GM12878 (cell line): ENCODE measurements at regions not wholly inside any gene's neighbourhood (a gene's known extent, or its start where the extent isn't known, plus 50 kb on each side); places are given as distances from the start of the nearest gene placed in this dataset.

Source experiments
- ATAC-seq: fragments of 200-7000 bp; cut with Tn5 transposase; 3 replicates; pipeline ENCODE4 v1.9.1; 2020; ENCODE audit warnings: mild to moderate bottlenecking, moderate library complexity
- BruUV-seq: library from RNA; stranded (reverse); fragments of 400-500 nt; replicated peaks from 2 replicates; lab custom pipeline; 2021; lab: Mats Ljungman, UMichigan
- CTCF ChIA-PET: fragments of 300-600 bp; sonication (Branson Sonifier 250); formaldehyde crosslinking; extraction: SDS; loops from one replicate; lab custom pipeline; 2021; ENCODE audit warnings: inconsistent platforms; lab: Yijun Ruan, JAX
- POLR2A ChIA-PET: fragments of 350-600 bp; formaldehyde crosslinking; extraction: SDS; loops from one replicate; lab custom pipeline; 2021; ENCODE audit warnings: inconsistent platforms; lab: Charles Lee
- RAD21 ChIA-PET: fragments of 300-600 bp; sonication (Branson Sonifier 250); formaldehyde crosslinking; loops from one replicate; lab custom pipeline; 2023; ENCODE audit warnings: antibody characterized with exemption; ENCODE audit not compliant: unreplicated experiment; lab: Charles Lee
- SMC1A ChIA-PET: fragments of 300-600 bp; sonication (Branson Sonifier 250); formaldehyde crosslinking; loops from one replicate; lab custom pipeline; 2023; ENCODE audit not compliant: unreplicated experiment, uncharacterized antibody; lab: Charles Lee
- DNase-seq: peaks from one replicate; pipeline ENCODE4 v3.0.0-alpha.2; 2011; ENCODE audit warnings: low read depth, low spot score
- FAIRE-seq: peaks from 3 replicates; lab custom pipeline; 2011; peaks lifted over from hg19 to GRCh38; lab: Jason Lieb, UNC
- H2AFZ ChIP-seq: 2 replicates; pipeline ENCODE4 v1.6.0; 2011; ENCODE audit warnings: low read depth, low read length, control low read depth; ENCODE audit not compliant: control insufficient read depth
- H3K27ac ChIP-seq: 2 replicates; pipeline ENCODE4 v1.5.1; 2011; ENCODE audit warnings: control low read depth; ENCODE audit not compliant: control insufficient read depth, insufficient read depth
- H3K27me3 ChIP-seq, 2 experiments: replicated peaks in 1 of 2; 2 replicates each; pipeline versions ENCODE4 v1.6.0 to v1.6.1; 2011; ENCODE audit warnings: low read length in 1 of 2; ENCODE audit not compliant: control insufficient read depth in 2 of 2, insufficient read depth in 2 of 2
- H3K36me3 ChIP-seq, 2 experiments: 2 replicates each; pipeline ENCODE4 v1.5.1; 2011; ENCODE audit warnings: low read length in 1 of 2; ENCODE audit not compliant: control insufficient read depth in 2 of 2, insufficient read depth in 2 of 2
- H3K4me1 ChIP-seq: 2 replicates; pipeline ENCODE4 v1.6.1; 2011; ENCODE audit warnings: mild to moderate bottlenecking, low read length, moderate library complexity, mixed read lengths; ENCODE audit not compliant: control insufficient read depth, insufficient read depth
- H3K4me2 ChIP-seq: 2 replicates; pipeline ENCODE4 v1.6.0; 2011; ENCODE audit warnings: control low read depth; ENCODE audit not compliant: control insufficient read depth, insufficient read depth
- H3K4me3 ChIP-seq: fragments of 200-600 bp; sonication (generic); 2 replicates; pipeline ENCODE4 v1.5.1; 2016
- H3K79me2 ChIP-seq: 2 replicates; pipeline ENCODE4 v1.6.0; 2011; ENCODE audit warnings: low read length; ENCODE audit not compliant: control insufficient read depth, insufficient read depth
- H3K9ac ChIP-seq: 2 replicates; pipeline ENCODE4 v1.8.0; 2011; ENCODE audit warnings: low read length, control low read depth, mixed read lengths; ENCODE audit not compliant: control insufficient read depth, insufficient read depth
- H3K9me3 ChIP-seq: replicated peaks from 3 replicates; pipeline ENCODE4 v1.5.1; 2011; ENCODE audit warnings: mild to moderate bottlenecking, low read length; ENCODE audit not compliant: control insufficient read depth, insufficient read depth
- H4K20me1 ChIP-seq: 2 replicates; pipeline ENCODE4 v1.6.0; 2011; ENCODE audit not compliant: control insufficient read depth, insufficient read depth
- CHD2 ChIP-seq: IDR thresholded peaks from 2 replicates; pipeline ENCODE4 v1.6.1; 2011; ENCODE audit warnings: low read depth, low read length, improper control_type of control experiment, borderline replicate concordance
- IKZF2 ChIP-seq, 2 experiments: fragments of 450-650 bp; IDR thresholded peaks; 2 replicates each; pipeline ENCODE4 v1.6.1; 2017; ENCODE audit warnings: mild to moderate bottlenecking in 2 of 2, moderate library complexity in 2 of 2
- IRF4 ChIP-seq: IDR thresholded peaks from 2 replicates; pipeline ENCODE4 v1.6.1; 2011; ENCODE audit warnings: low read depth, low read length
- KDM1A ChIP-seq: fragments of 200-600 bp; sonication (generic); IDR thresholded peaks from 2 replicates; pipeline ENCODE4 v1.6.1; 2016; ENCODE audit warnings: borderline replicate concordance
- KLF5 ChIP-seq: fragments of 450-650 bp; IDR thresholded peaks from 2 replicates; pipeline ENCODE4 v1.6.1; 2014; ENCODE audit warnings: mild to moderate bottlenecking; ENCODE audit not compliant: partially characterized antibody
- POU2F2 ChIP-seq: IDR thresholded peaks from 3 replicates; pipeline ENCODE4 v1.6.1; 2011; ENCODE audit warnings: low read depth, mild to moderate bottlenecking, low read length, borderline replicate concordance
- TCF12 ChIP-seq: IDR thresholded peaks from 2 replicates; pipeline ENCODE4 v1.6.1; 2011; ENCODE audit warnings: low read depth, mild to moderate bottlenecking, low read length
- TCF3 ChIP-seq: IDR thresholded peaks from 2 replicates; pipeline ENCODE4 v1.6.1; 2012; ENCODE audit warnings: low read depth, mild to moderate bottlenecking, low read length, borderline replicate concordance; ENCODE audit not compliant: insufficient read depth
- TCF7 ChIP-seq: IDR thresholded peaks from 2 replicates; pipeline ENCODE4 v1.6.1; 2014; ENCODE audit warnings: antibody characterized with exemption, borderline replicate concordance
- WGBS: methylation state at CpG from one replicate; pipeline ENCODE4 v1.1.6; 2016; ENCODE audit warnings: low lambda C conversion rate; ENCODE audit not compliant: insufficient replicate concordance, insufficient coverage; ENCODE audit errors: missing lambda C conversion rate; 5-methylcytosine and 5-hydroxymethylcytosine counted together
- in situ Hi-C: fragments of 300-500 bp; cut with MboI; formaldehyde crosslinking; loops from 9 replicates; pipeline ENCODE4 v1.14.3; 2018; ENCODE audit warnings: mixed read lengths
- intact Hi-C: fragments of 100-400 bp; cut with micrococcal nuclease; formaldehyde crosslinking; loops from one replicate; pipeline ENCODE4 v1.14.2; 2022; ENCODE audit not compliant: unreplicated experiment
- TF ChIP-seq, protein P1 (sequence below): IDR thresholded peaks from 2 replicates; pipeline ENCODE4 v1.6.1; 2012; ENCODE audit warnings: low read depth, low read length, improper control_type of control experiment
- TF ChIP-seq, protein P2 (sequence below): fragments of 450-650 bp; IDR thresholded peaks from 2 replicates; pipeline ENCODE4 v1.6.1; 2018; ENCODE audit warnings: mild to moderate bottlenecking, low read depth, moderate library complexity; ENCODE audit not compliant: partially characterized antibody

DNA sequence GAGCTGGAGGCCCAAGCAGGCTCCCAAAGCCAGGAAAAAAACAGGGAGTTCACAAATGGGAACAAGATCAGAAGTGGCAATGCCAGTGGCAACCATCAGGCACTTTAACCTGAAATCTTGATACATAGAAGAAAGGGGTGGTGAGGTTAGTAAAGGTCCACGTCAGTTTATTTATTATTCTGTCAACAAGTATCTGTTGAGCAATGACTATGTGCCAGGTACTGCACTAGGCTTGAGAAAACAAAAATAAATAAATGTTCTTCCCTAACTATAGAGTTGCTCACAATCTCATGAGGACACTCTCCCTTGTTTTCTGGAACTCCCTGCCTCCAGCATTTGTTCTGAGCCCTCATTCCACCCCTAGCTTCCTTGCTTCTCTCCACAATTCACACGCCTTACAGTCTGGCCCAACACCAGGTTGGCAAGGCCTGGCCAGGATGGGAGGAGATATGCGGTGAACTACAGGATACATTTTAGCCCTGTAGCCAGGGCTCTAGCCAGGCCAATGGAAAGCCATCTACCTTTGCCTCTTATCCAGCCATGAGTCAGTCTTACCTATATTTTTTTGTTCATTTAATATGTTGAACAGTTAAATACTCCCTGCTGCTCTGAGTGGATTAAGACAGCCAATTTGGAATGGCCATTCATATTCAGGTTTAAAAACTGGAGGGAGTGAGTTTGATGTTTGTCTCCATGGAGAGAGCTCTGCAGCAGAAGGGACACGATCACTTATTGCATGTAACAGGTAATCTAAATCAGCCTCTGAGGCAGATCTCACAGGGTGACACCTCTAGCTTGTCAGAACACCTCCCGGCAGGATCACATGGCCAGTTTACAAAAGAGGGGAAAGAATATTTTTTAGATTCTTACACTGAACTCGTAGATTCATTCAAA, 161.9 kb upstream of the ATP11B start:
- H4K20me1 ChIP-seq = no peaks in the 10 kb centered on the region
- in situ Hi-C loops (no loop called here), intact Hi-C loops (no loop called here)
- H3K4me1 ChIP-seq = no peaks in the 10 kb centered on the region
- no peak overlapping the region for H3K9ac ChIP-seq
- RAD21 ChIA-PET = no interaction called here
- CTCF ChIA-PET = interaction anchor here (0.6 to 0.9 kb wide), 2 partner anchors 31 to 34 kb away, joined by 3 read pairs; no protein-coding TSS in a partner anchor
- FAIRE-seq (no peak), DNase-seq (no peak), ATAC-seq (no peak)
- H2AFZ ChIP-seq = no peak overlapping the region
- no TSS peak for BruUV-seq
- H3K4me3 ChIP-seq = no peak overlapping the region
- H3K27me3 ChIP-seq = no peaks in the 10 kb centered on the region
- H3K9me3 ChIP-seq = no peaks in the 10 kb centered on the region
- no peaks in the 10 kb centered on the region for H3K79me2 ChIP-seq
- SMC1A ChIA-PET = no interaction called here
- no peaks in the 10 kb centered on the region for H3K36me3 ChIP-seq
- no peak overlapping the region for H3K27ac ChIP-seq
- TF ChIP-seq TCF3 (no peak), IRF4 (no peak)
- POLR2A ChIA-PET = no interaction called here
- no peak overlapping the region for H3K4me2 ChIP-seq
- 34% methylated on average over 6 of the region's 6 CpGs for WGBS

DNA sequence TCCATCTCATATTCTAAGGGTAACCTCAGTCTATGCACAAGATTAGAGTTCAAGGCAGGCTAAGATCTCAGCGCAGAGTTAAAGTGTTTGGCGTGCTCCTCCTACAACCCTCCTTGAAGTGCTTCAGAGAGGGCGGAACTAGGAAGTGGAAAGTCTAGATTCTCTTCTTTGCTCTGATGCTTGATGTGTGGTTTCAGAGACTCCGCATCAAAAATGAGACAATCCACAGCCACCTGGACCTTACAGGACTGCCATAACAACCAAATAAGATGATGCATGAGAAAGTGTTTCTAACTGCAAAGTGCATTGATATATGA, 161.3 kb upstream of the ATP11B start:
- no TSS peak for BruUV-seq
- TF ChIP-seq KLF5 (no peak), CHD2 (no peak), KDM1A (no peak), POU2F2 (no peak), TCF7 (no peak), IKZF2 (IDR thresholded peaks at IDR 0.05) (no peak), TCF12 (no peak)
- TF ChIP-seq, protein P1, sequence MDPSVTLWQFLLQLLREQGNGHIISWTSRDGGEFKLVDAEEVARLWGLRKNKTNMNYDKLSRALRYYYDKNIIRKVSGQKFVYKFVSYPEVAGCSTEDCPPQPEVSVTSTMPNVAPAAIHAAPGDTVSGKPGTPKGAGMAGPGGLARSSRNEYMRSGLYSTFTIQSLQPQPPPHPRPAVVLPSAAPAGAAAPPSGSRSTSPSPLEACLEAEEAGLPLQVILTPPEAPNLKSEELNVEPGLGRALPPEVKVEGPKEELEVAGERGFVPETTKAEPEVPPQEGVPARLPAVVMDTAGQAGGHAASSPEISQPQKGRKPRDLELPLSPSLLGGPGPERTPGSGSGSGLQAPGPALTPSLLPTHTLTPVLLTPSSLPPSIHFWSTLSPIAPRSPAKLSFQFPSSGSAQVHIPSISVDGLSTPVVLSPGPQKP = no peak
- TF ChIP-seq, protein P2, sequence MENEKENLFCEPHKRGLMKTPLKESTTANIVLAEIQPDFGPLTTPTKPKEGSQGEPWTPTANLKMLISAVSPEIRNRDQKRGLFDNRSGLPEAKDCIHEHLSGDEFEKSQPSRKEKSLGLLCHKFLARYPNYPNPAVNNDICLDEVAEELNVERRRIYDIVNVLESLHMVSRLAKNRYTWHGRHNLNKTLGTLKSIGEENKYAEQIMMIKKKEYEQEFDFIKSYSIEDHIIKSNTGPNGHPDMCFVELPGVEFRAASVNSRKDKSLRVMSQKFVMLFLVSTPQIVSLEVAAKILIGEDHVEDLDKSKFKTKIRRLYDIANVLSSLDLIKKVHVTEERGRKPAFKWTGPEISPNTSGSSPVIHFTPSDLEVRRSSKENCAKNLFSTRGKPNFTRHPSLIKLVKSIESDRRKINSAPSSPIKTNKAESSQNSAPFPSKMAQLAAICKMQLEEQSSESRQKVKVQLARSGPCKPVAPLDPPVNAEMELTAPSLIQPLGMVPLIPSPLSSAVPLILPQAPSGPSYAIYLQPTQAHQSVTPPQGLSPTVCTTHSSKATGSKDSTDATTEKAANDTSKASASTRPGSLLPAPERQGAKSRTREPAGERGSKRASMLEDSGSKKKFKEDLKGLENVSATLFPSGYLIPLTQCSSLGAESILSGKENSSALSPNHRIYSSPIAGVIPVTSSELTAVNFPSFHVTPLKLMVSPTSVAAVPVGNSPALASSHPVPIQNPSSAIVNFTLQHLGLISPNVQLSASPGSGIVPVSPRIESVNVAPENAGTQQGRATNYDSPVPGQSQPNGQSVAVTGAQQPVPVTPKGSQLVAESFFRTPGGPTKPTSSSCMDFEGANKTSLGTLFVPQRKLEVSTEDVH = no peak

More for the DNA sequence above, 161.3 kb upstream of the ATP11B start:
- Histone ChIP-seq H3K4me1 (no peaks in the 10 kb centered on the region), H3K36me3 (no peaks in the 10 kb centered on the region), H3K9me3 (no peaks in the 10 kb centered on the region), H3K27me3 (no peaks in the 10 kb centered on the region), H3K27ac (no peak overlapping the region), H3K9ac (no peak overlapping the region), H2AFZ (no peak overlapping the region), H3K79me2 (no peaks in the 10 kb centered on the region), H4K20me1 (no peaks in the 10 kb centered on the region), H3K4me2 (no peak overlapping the region), H3K4me3 (no peak overlapping the region)
- DNase-seq (no peak), FAIRE-seq (no peak), ATAC-seq (no peak)
- intact Hi-C loops = no loop called here
- ChIA-PET RAD21 (no interaction called here), SMC1A (no interaction called here), CTCF (no interaction called here), POLR2A (no interaction called here)
- 86% methylated on average over 4 of the region's 4 CpGs for WGBS
- in situ Hi-C loops = no loop called here
